Nephron (organoid): ENCODE measurements at regions not wholly inside any gene's neighbourhood (a gene's known extent, or its start where the extent isn't known, plus 50 kb on each side); places are given as distances from the start of the nearest gene placed in this dataset.

Experiments
- H3K27ac Mint-ChIP-seq, 3 experiments: 2 replicates each; pipeline ENCODE4 v1.8.0; 2020; ENCODE audit warnings: mixed read lengths in 3 of 3, mild to moderate bottlenecking in 2 of 3, moderate library complexity in 1 of 3
- H3K27me3 Mint-ChIP-seq: 2 replicates; pipeline ENCODE4 v1.8.0; 2021; ENCODE audit warnings: low read depth, mild to moderate bottlenecking, moderate library complexity, mixed read lengths
- H3K36me3 Mint-ChIP-seq: 2 replicates; pipeline ENCODE4 v1.8.0; 2020; ENCODE audit warnings: low read depth, mixed read lengths
- H3K4me1 Mint-ChIP-seq: 2 replicates; pipeline ENCODE4 v1.8.0; 2020; ENCODE audit warnings: mixed read lengths
- H3K4me3 Mint-ChIP-seq, 3 experiments: 2 replicates each; pipeline ENCODE4 v1.8.0; 2020; ENCODE audit warnings: mild to moderate bottlenecking in 3 of 3, mixed read lengths in 3 of 3, moderate library complexity in 2 of 3
- H3K9me3 Mint-ChIP-seq: 2 replicates; pipeline ENCODE4 v1.8.0; 2020; ENCODE audit warnings: mixed read lengths
- TF ChIP-seq, protein P1 (sequence below), 3 experiments: fragments of 200-600 bp; sonication (generic); IDR thresholded peaks; one replicate each; pipeline ENCODE4 v1.5.0; 2021; ENCODE audit warnings: antibody characterized with exemption in 3 of 3; ENCODE audit not compliant: unreplicated experiment in 3 of 3

DNA sequence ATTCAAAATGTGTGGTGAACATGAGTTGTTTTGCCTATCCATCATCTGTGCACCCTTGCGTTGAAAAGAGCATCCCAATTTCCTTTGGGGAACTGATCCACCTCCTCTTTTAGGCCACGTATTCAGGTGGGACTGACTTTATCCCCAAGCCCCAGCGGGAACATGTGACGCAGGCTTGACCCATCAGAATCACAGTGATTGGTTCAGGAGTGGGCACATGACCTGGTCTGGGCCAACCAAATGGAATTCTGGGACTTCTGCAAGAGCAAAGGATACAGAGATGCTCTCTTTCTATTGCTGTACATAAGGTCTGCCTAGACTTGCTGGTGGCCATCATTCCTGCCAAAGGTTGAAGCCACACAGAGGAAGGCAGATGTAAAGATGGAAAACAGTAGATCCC, 158.9 kb downstream of the IRX5 start:
- TF ChIP-seq, protein P1, sequence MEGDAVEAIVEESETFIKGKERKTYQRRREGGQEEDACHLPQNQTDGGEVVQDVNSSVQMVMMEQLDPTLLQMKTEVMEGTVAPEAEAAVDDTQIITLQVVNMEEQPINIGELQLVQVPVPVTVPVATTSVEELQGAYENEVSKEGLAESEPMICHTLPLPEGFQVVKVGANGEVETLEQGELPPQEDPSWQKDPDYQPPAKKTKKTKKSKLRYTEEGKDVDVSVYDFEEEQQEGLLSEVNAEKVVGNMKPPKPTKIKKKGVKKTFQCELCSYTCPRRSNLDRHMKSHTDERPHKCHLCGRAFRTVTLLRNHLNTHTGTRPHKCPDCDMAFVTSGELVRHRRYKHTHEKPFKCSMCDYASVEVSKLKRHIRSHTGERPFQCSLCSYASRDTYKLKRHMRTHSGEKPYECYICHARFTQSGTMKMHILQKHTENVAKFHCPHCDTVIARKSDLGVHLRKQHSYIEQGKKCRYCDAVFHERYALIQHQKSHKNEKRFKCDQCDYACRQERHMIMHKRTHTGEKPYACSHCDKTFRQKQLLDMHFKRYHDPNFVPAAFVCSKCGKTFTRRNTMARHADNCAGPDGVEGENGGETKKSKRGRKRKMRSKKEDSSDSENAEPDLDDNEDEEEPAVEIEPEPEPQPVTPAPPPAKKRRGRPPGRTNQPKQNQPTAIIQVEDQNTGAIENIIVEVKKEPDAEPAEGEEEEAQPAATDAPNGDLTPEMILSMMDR (IDR thresholded peaks at IDR 0.05; ENCODE audit: unreplicated experiment in 3 of 3): no peak
- no peaks in the 10 kb centered on the region for H3K36me3 Mint-ChIP-seq
- H3K9me3 Mint-ChIP-seq: no peaks in the 10 kb centered on the region
- no peak overlapping the region for H3K4me3 Mint-ChIP-seq
- H3K4me1 Mint-ChIP-seq: no peaks in the 10 kb centered on the region
- peaks cover 10% of the 10 kb centered on the region for H3K27me3 Mint-ChIP-seq
- H3K27ac Mint-ChIP-seq: no peak overlapping the region

DNA sequence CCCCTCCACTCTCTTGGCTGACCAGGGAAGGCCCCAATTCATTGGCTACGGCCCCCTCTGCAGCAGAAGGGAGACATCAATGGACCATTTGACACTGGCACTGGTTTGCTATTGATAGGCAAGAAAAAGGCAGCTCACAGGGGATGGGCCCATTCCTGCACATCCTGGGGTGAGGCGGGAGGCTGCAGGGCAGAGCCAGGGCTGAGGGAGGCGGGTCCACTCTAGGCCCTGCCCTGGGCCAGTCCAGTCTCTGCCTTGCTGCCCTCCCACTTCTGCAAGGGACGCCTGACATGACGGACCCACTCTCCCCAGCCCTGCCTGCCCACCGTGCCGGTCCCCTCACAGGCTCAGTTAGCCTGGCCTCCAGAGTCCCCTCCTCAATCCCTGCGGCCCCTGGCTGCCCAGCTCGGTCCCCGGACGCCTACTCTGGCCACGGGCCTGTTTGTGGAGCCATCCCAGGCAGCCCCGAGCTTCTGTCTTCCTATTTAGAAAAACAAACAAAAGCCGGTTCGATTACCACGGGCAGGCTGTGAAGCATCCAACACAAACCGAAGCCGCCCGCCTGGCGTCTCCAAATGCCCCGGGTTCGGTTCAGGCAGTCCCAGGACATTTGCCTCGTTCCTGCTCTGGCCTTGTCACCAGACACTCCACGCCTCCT, 160.7 kb downstream of the IRX5 start:
- TF ChIP-seq, protein P1 (IDR thresholded peaks at IDR 0.05; ENCODE audit: unreplicated experiment in 3 of 3): no peak
- Mint-ChIP-seq H3K27me3 (peaks cover 10% of the 10 kb centered on the region), H3K27ac (no peak overlapping the region), H3K4me3 (no peak overlapping the region), H3K9me3 (no peaks in the 10 kb centered on the region), H3K4me1 (no peaks in the 10 kb centered on the region), H3K36me3 (no peaks in the 10 kb centered on the region)

DNA sequence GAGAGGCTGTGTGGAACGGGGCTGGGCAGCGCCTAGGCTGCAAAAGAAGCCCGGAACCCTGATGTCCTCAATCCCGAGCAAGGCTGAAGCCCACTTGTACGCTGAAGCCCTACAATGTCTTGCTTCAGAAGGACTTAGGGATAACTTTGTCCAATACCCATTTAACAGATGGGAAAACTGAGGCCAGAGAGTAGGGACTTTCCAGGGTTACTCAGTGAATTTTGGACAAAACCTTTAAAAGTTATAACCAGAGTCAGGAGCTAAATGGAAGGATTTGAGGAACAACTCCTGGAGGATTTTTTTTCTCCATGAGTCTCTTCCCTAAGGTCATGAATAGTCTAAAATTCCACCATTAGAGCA, 161.2 kb downstream of the IRX5 start:
- H3K9me3 Mint-ChIP-seq: no peaks in the 10 kb centered on the region
- H3K4me3 Mint-ChIP-seq: no peak overlapping the region
- peaks cover 10% of the 10 kb centered on the region for H3K27me3 Mint-ChIP-seq
- H3K27ac Mint-ChIP-seq: no peak overlapping the region
- TF ChIP-seq, protein P1 (IDR thresholded peaks at IDR 0.05; ENCODE audit: unreplicated experiment in 3 of 3): no peak
- no peaks in the 10 kb centered on the region for H3K4me1 Mint-ChIP-seq
- no peaks in the 10 kb centered on the region for H3K36me3 Mint-ChIP-seq

DNA sequence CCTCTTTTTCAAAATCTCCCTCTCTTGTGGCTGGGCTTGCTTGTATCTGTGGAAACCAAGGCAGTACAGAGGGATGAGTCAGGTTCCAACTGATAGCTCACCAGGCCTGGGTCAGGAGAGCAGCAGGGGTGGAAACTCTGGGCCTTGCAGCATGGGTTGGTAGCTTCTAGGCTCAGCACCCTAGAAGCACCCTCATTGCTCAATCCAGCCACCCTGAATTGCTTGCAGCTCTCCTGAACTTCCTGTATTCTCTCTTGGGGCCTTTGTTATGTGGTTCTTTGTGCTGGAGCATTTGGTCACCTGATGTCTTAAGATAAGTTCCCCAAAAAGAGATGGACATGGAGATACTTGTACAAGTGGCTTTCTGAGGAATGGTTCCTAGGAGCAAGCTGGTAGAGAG, 169.4 kb downstream of the IRX5 start:
- no peak overlapping the region for H3K27ac Mint-ChIP-seq
- no peaks in the 10 kb centered on the region for H3K36me3 Mint-ChIP-seq
- H3K4me3 Mint-ChIP-seq: no peak overlapping the region
- peaks cover 26% of the 10 kb centered on the region for H3K27me3 Mint-ChIP-seq
- H3K4me1 Mint-ChIP-seq: peaks cover 22% of the 10 kb centered on the region
- TF ChIP-seq, protein P1 (IDR thresholded peaks at IDR 0.05; ENCODE audit: unreplicated experiment in 3 of 3): no peak
- peaks cover 6% of the 10 kb centered on the region for H3K9me3 Mint-ChIP-seq

DNA sequence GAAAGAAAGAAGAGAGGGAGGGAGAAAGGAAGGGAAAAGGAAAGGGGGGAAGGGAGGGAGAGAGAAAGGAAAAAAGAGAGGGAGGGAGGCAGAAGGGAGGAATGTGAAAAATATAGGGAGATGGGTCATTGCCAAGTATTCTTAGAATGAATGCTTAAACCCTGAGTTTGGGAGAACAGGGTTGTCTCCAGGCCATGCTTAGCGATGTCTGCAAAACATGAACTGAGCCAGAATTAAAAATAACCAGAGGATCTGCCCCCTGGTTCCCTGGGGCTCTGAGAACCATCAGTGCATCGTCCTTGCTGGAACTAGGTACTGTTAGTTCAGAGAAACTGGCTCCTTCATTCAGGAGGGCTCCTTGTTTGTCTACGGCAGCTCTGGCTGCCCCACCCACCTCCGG, 170.4 kb downstream of the IRX5 start:
- no peak overlapping the region for H3K27ac Mint-ChIP-seq
- peaks cover 32% of the 10 kb centered on the region for H3K27me3 Mint-ChIP-seq
- H3K9me3 Mint-ChIP-seq: peaks cover 6% of the 10 kb centered on the region
- H3K36me3 Mint-ChIP-seq: no peaks in the 10 kb centered on the region
- peaks cover 22% of the 10 kb centered on the region for H3K4me1 Mint-ChIP-seq
- TF ChIP-seq, protein P1 (IDR thresholded peaks at IDR 0.05; ENCODE audit: unreplicated experiment in 3 of 3): no peak
- H3K4me3 Mint-ChIP-seq: no peak overlapping the region

DNA sequence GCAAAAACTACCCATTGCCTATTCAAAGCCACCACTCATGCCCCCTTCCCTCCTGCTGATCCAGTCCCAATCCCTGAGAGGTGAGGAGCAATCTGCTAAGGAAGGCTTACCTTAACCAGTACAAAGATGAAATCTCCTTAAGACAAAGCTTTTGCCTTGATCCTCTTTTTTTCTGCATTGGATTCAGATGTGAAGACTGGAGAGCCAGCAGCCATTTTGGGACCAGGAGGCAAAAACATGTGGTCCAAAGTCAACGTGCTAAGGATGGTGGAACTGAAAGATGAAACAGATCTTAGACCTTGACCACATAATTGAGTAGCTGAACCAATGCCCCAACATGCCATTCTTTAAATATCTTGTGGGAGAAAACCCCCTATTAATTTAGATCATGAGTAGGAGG, 171.4 kb downstream of the IRX5 start:
- Mint-ChIP-seq H3K27me3 (peaks cover 40% of the 10 kb centered on the region), H3K9me3 (peaks cover 6% of the 10 kb centered on the region), H3K27ac (no peak overlapping the region)

More for the DNA sequence above, 171.4 kb downstream of the IRX5 start:
- peaks cover 22% of the 10 kb centered on the region for H3K4me1 Mint-ChIP-seq
- TF ChIP-seq, protein P1 (IDR thresholded peaks at IDR 0.05; ENCODE audit: unreplicated experiment in 3 of 3): no peak
- H3K36me3 Mint-ChIP-seq: no peaks in the 10 kb centered on the region
- no peak overlapping the region for H3K4me3 Mint-ChIP-seq
